HEK293 (cell line): ENCODE measurements at regions not wholly inside any gene's neighbourhood (a gene's known extent, or its start where the extent isn't known, plus 50 kb on each side); places are given as distances from the start of the nearest gene placed in this dataset.

Experiments used
- HOXD13 ChIP-seq: sonication (generic); formaldehyde crosslinking; IDR thresholded peaks from 2 replicates; pipeline ENCODE4 v1.8.0; 2022; ENCODE audit warnings: missing genetic modification reagents, borderline replicate concordance
- ZBTB48 ChIP-seq: fragments of 450-650 bp; formaldehyde crosslinking; IDR thresholded peaks from 2 replicates; pipeline ENCODE4 v1.5.1; 2016; ENCODE audit warnings: missing biosample characterization, missing genetic modification characterization
- ZBTB8A ChIP-seq: fragments of 450-650 bp; formaldehyde crosslinking; IDR thresholded peaks from 2 replicates; pipeline ENCODE4 v1.5.1; 2016; ENCODE audit warnings: missing biosample characterization, missing genetic modification characterization
- ZNF221 ChIP-seq: fragments of 450-650 bp; formaldehyde crosslinking; IDR thresholded peaks from 2 replicates; pipeline ENCODE4 v1.5.1; 2017; ENCODE audit warnings: missing biosample characterization, missing genetic modification characterization, borderline replicate concordance
- ZNF354C ChIP-seq: fragments of 450-650 bp; formaldehyde crosslinking; IDR thresholded peaks from 2 replicates; pipeline ENCODE4 v1.5.1; 2016; ENCODE audit warnings: missing biosample characterization, missing genetic modification characterization, low read depth, borderline replicate concordance
- ZNF48 ChIP-seq: fragments of 450-650 bp; formaldehyde crosslinking; IDR thresholded peaks from 2 replicates; pipeline ENCODE4 v1.5.1; 2016; ENCODE audit warnings: missing biosample characterization, missing genetic modification characterization
- ZNF530 ChIP-seq: fragments of 450-650 bp; formaldehyde crosslinking; IDR thresholded peaks from 2 replicates; pipeline ENCODE4 v1.5.1; 2016; ENCODE audit warnings: low read depth, missing biosample characterization, missing genetic modification characterization
- TF ChIP-seq, protein P1 (sequence below): fragments of 450-650 bp; formaldehyde crosslinking; IDR thresholded peaks from 2 replicates; pipeline ENCODE4 v1.5.1; 2016; ENCODE audit warnings: missing biosample characterization, missing genetic modification characterization
- TF ChIP-seq, protein P2 (sequence below): fragments of 450-650 bp; formaldehyde crosslinking; IDR thresholded peaks from 2 replicates; pipeline ENCODE4 v1.5.1; 2016; ENCODE audit warnings: missing biosample characterization, missing genetic modification characterization
- TF ChIP-seq, protein P3 (sequence below): fragments of 450-650 bp; formaldehyde crosslinking; IDR thresholded peaks from 2 replicates; pipeline ENCODE4 v1.5.1; 2016; ENCODE audit warnings: missing biosample characterization, missing genetic modification characterization

DNA sequence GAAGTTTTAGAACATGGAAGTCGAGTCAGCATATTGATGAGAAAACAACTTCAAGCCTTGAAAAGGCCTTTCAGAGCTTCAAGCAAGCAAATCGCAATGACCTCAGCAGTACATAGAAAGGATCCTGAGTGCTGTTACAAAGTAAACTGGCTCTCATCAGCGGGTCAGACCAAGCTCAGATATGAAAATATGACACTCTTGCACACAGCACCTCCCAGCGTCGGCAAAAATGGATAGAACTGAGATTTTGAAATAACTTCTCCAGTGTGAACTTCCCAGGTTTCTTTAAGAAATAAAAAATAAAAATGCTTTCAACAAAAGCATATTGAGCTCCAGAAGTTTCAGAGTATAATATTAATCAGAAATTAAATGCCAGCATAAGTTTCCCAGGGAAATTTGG, 296.9 kb downstream of the FBXO15 start:
- TF ChIP-seq, protein P1, sequence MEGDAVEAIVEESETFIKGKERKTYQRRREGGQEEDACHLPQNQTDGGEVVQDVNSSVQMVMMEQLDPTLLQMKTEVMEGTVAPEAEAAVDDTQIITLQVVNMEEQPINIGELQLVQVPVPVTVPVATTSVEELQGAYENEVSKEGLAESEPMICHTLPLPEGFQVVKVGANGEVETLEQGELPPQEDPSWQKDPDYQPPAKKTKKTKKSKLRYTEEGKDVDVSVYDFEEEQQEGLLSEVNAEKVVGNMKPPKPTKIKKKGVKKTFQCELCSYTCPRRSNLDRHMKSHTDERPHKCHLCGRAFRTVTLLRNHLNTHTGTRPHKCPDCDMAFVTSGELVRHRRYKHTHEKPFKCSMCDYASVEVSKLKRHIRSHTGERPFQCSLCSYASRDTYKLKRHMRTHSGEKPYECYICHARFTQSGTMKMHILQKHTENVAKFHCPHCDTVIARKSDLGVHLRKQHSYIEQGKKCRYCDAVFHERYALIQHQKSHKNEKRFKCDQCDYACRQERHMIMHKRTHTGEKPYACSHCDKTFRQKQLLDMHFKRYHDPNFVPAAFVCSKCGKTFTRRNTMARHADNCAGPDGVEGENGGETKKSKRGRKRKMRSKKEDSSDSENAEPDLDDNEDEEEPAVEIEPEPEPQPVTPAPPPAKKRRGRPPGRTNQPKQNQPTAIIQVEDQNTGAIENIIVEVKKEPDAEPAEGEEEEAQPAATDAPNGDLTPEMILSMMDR (tag by site-specific recombination), result no peak
- TF ChIP-seq ZBTB8A (no peak), ZNF48 (tag by site-specific recombination) (no peak), ZNF221 (tag by site-specific recombination) (no peak), ZNF354C (tag by site-specific recombination) (no peak), ZNF530 (tag by site-specific recombination) (no peak), HOXD13 (CRISPR knock-in tag) (no peak), ZBTB48 (tag by site-specific recombination) (no peak)
- TF ChIP-seq, protein P2, sequence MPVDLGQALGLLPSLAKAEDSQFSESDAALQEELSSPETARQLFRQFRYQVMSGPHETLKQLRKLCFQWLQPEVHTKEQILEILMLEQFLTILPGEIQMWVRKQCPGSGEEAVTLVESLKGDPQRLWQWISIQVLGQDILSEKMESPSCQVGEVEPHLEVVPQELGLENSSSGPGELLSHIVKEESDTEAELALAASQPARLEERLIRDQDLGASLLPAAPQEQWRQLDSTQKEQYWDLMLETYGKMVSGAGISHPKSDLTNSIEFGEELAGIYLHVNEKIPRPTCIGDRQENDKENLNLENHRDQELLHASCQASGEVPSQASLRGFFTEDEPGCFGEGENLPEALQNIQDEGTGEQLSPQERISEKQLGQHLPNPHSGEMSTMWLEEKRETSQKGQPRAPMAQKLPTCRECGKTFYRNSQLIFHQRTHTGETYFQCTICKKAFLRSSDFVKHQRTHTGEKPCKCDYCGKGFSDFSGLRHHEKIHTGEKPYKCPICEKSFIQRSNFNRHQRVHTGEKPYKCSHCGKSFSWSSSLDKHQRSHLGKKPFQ (tag by site-specific recombination), result no peak
- TF ChIP-seq, protein P3, sequence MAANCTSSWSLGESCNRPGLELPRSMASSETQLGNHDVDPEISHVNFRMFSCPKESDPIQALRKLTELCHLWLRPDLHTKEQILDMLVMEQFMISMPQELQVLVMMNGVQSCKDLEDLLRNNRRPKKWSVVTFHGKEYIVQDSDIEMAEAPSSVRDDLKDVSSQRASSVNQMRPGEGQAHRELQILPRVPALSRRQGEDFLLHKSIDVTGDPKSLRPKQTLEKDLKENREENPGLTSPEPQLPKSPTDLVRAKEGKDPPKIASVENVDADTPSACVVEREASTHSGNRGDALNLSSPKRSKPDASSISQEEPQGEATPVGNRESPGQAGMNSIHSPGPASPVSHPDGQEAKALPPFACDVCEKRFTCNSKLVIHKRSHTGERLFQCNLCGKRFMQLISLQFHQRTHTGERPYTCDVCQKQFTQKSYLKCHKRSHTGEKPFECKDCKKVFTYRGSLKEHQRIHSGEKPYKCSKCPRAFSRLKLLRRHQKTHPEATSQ (tag by site-specific recombination), result no peak
